HUES48 (cell line): ENCODE measurements at regions not wholly inside any gene's neighbourhood (a gene's known extent, or its start where the extent isn't known, plus 50 kb on each side); places are given as distances from the start of the nearest gene placed in this dataset.

Experiments
- H3K27ac ChIP-seq: one replicate; pipeline ENCODE4 v1.7.0; 2013; ENCODE audit warnings: low read depth, low read length, inconsistent platforms
- H3K27me3 ChIP-seq: 2 replicates; pipeline ENCODE4 v1.6.1; 2013; ENCODE audit warnings: mild to moderate bottlenecking, low read length; ENCODE audit not compliant: control insufficient read depth, insufficient read depth
- H3K36me3 ChIP-seq: 2 replicates; pipeline ENCODE4 v1.6.1; 2013; ENCODE audit warnings: low read length; ENCODE audit not compliant: control insufficient read depth, insufficient read depth
- H3K4me1 ChIP-seq: 2 replicates; pipeline ENCODE4 v1.6.1; 2013; ENCODE audit warnings: mild to moderate bottlenecking, low read length; ENCODE audit not compliant: control insufficient read depth, insufficient read depth
- H3K4me3 ChIP-seq: 2 replicates; pipeline ENCODE4 v1.5.1; 2013; ENCODE audit warnings: mild to moderate bottlenecking, low read depth, low read length
- H3K9ac ChIP-seq: 2 replicates; pipeline ENCODE4 v1.6.1; 2013; ENCODE audit warnings: mild to moderate bottlenecking, low read depth, low read length, moderate library complexity
- H3K9me3 ChIP-seq: 2 replicates; pipeline ENCODE4 v1.6.1; 2013; ENCODE audit warnings: low read length; ENCODE audit not compliant: control insufficient read depth, insufficient read depth

GRCh38 chr20:57888591-57888990 lies 178.8 kb upstream of the PMEPA1 start:
- no peak overlapping the region for H3K9ac ChIP-seq
- H3K27me3 ChIP-seq: no peaks in the 10 kb centered on the region
- no peaks in the 10 kb centered on the region for H3K9me3 ChIP-seq
- H3K4me3 ChIP-seq: no peak overlapping the region
- H3K4me1 ChIP-seq: peaks cover 13% of the 10 kb centered on the region
- no peak overlapping the region for H3K27ac ChIP-seq
- no peaks in the 10 kb centered on the region for H3K36me3 ChIP-seq

- Histone ChIP-seq H3K4me3 (no peak overlapping the region), H3K27me3 (no peaks in the 10 kb centered on the region), H3K9me3 (no peaks in the 10 kb centered on the region), H3K36me3 (no peaks in the 10 kb centered on the region), H3K27ac (no peak overlapping the region), H3K4me1 (no peaks in the 10 kb centered on the region), H3K9ac (no peak overlapping the region)
Measured at GRCh38 chr20:57884956-57885355, 175.1 kb upstream of the PMEPA1 start.

- no peaks in the 10 kb centered on the region for H3K4me1 ChIP-seq
- no peaks in the 10 kb centered on the region for H3K27me3 ChIP-seq
- no peaks in the 10 kb centered on the region for H3K9me3 ChIP-seq
- no peak overlapping the region for H3K4me3 ChIP-seq
- H3K36me3 ChIP-seq: no peaks in the 10 kb centered on the region
- H3K9ac ChIP-seq: no peak overlapping the region
- H3K27ac ChIP-seq: no peak overlapping the region
Measured at GRCh38 chr20:57883761-57884160, 173.9 kb upstream of the PMEPA1 start.

GRCh38 chr20:57883224-57883623 lies 173.4 kb upstream of the PMEPA1 start:
- Histone ChIP-seq H3K36me3 (no peaks in the 10 kb centered on the region), H3K27ac (no peak overlapping the region), H3K9me3 (no peaks in the 10 kb centered on the region), H3K27me3 (no peaks in the 10 kb centered on the region), H3K4me3 (no peak overlapping the region), H3K4me1 (no peaks in the 10 kb centered on the region), H3K9ac (no peak overlapping the region)

GRCh38 chr20:57882451-57883161 lies 172.8 kb upstream of the PMEPA1 start:
- Histone ChIP-seq H3K27ac (no peak overlapping the region), H3K9ac (no peak overlapping the region)

GRCh38 chr20:57881466-57882385 lies 171.9 kb upstream of the PMEPA1 start:
- Histone ChIP-seq H3K36me3 (no peaks in the 10 kb centered on the region), H3K4me3 (no peak overlapping the region), H3K9me3 (no peaks in the 10 kb centered on the region), H3K27me3 (no peaks in the 10 kb centered on the region), H3K27ac (no peak overlapping the region), H3K4me1 (no peaks in the 10 kb centered on the region), H3K9ac (no peak overlapping the region)

More at GRCh38 chr20:57882451-57883161, 172.8 kb upstream of the PMEPA1 start:
- Histone ChIP-seq H3K9me3 (no peaks in the 10 kb centered on the region), H3K27me3 (no peaks in the 10 kb centered on the region), H3K4me1 (no peaks in the 10 kb centered on the region), H3K36me3 (no peaks in the 10 kb centered on the region), H3K4me3 (no peak overlapping the region)

- no peaks in the 10 kb centered on the region for H3K9me3 ChIP-seq
- H3K36me3 ChIP-seq: no peaks in the 10 kb centered on the region
- H3K27ac ChIP-seq: no peak overlapping the region
- H3K9ac ChIP-seq: no peak overlapping the region
- H3K27me3 ChIP-seq: no peaks in the 10 kb centered on the region
- H3K4me1 ChIP-seq: no peaks in the 10 kb centered on the region
- no peak overlapping the region for H3K4me3 ChIP-seq
Measured at GRCh38 chr20:57880571-57880892, 170.7 kb upstream of the PMEPA1 start.

- Histone ChIP-seq H3K36me3 (no peaks in the 10 kb centered on the region), H3K4me3 (no peak overlapping the region), H3K4me1 (no peaks in the 10 kb centered on the region), H3K27ac (no peak overlapping the region), H3K9me3 (no peaks in the 10 kb centered on the region), H3K9ac (no peak overlapping the region), H3K27me3 (no peaks in the 10 kb centered on the region)
Measured at GRCh38 chr20:57879779-57880570, 170.2 kb upstream of the PMEPA1 start.

- Histone ChIP-seq H3K36me3 (no peaks in the 10 kb centered on the region), H3K27me3 (no peaks in the 10 kb centered on the region), H3K9me3 (no peaks in the 10 kb centered on the region), H3K27ac (no peak overlapping the region), H3K4me1 (no peaks in the 10 kb centered on the region), H3K9ac (no peak overlapping the region), H3K4me3 (no peak overlapping the region)
Measured at GRCh38 chr20:57879437-57879778, 169.6 kb upstream of the PMEPA1 start.

- H3K4me1 ChIP-seq: no peaks in the 10 kb centered on the region
- H3K27me3 ChIP-seq: no peaks in the 10 kb centered on the region
- no peaks in the 10 kb centered on the region for H3K9me3 ChIP-seq
- H3K4me3 ChIP-seq: no peak overlapping the region
- H3K36me3 ChIP-seq: no peaks in the 10 kb centered on the region
- no peak overlapping the region for H3K27ac ChIP-seq
- no peak overlapping the region for H3K9ac ChIP-seq
Measured at GRCh38 chr20:57878786-57879424, 169.1 kb upstream of the PMEPA1 start.
